Glutamatergic neuron (in vitro differentiated cells): ENCODE measurements at regions not wholly inside any gene's neighbourhood (a gene's known extent, or its start where the extent isn't known, plus 50 kb on each side); places are given as distances from the start of the nearest gene placed in this dataset.

Experiments
- DNase-seq: peaks from one replicate; pipeline ENCODE4 v3.0.0; 2022
- H3K27ac Mint-ChIP-seq: one replicate; pipeline ENCODE4 v1.8.0; 2020; ENCODE audit warnings: mild to moderate bottlenecking, mixed read lengths, inconsistent platforms; ENCODE audit not compliant: unreplicated experiment
- H3K27me3 Mint-ChIP-seq: one replicate; pipeline ENCODE4 v1.8.0; 2020; ENCODE audit warnings: mild to moderate bottlenecking, moderate library complexity, mixed read lengths, inconsistent platforms; ENCODE audit not compliant: unreplicated experiment
- H3K36me3 Mint-ChIP-seq: one replicate; pipeline ENCODE4 v1.8.0; 2020; ENCODE audit warnings: mild to moderate bottlenecking, mixed read lengths, inconsistent platforms; ENCODE audit not compliant: unreplicated experiment
- H3K4me1 Mint-ChIP-seq: one replicate; pipeline ENCODE4 v1.8.0; 2020; ENCODE audit warnings: mild to moderate bottlenecking, low read depth, mixed read lengths, inconsistent platforms; ENCODE audit not compliant: unreplicated experiment
- H3K4me3 Mint-ChIP-seq: one replicate; pipeline ENCODE4 v1.8.0; 2020; ENCODE audit warnings: mild to moderate bottlenecking, mixed read lengths, inconsistent platforms; ENCODE audit not compliant: unreplicated experiment
- H3K9me3 Mint-ChIP-seq: one replicate; pipeline ENCODE4 v1.8.0; 2020; ENCODE audit warnings: mild to moderate bottlenecking, moderate library complexity, mixed read lengths, inconsistent platforms; ENCODE audit not compliant: unreplicated experiment
- CTCF ChIP-seq: fragments of 200-600 bp; sonication (generic); IDR thresholded peaks from one replicate; pipeline ENCODE4 v1.5.0; 2021; ENCODE audit not compliant: partially characterized antibody, unreplicated experiment

GRCh38 chr1:34450325-34450724, 273.6 kb downstream of the C1orf94 start:
- Mint-ChIP-seq H3K4me1 (no peaks in the 10 kb centered on the region), H3K27ac (no peak overlapping the region), H3K4me3 (no peak overlapping the region), H3K36me3 (peaks cover 8% of the 10 kb centered on the region), H3K27me3 (peaks cover 6% of the 10 kb centered on the region), H3K9me3 (peaks cover 4% of the 10 kb centered on the region)
- no peak for DNase-seq
- no peak for TF ChIP-seq CTCF

- Mint-ChIP-seq H3K4me1 (no peaks in the 10 kb centered on the region), H3K9me3 (no peaks in the 10 kb centered on the region), H3K36me3 (peaks cover 4% of the 10 kb centered on the region), H3K27me3 (no peaks in the 10 kb centered on the region), H3K27ac (no peak overlapping the region), H3K4me3 (no peak overlapping the region)
- no peak for DNase-seq
- no peak for TF ChIP-seq CTCF
Observed at GRCh38 chr1:34452451-34452850, 275.7 kb downstream of the C1orf94 start.

GRCh38 chr1:34455121-34455520, 278.4 kb downstream of the C1orf94 start:
- no peak for TF ChIP-seq CTCF
- DNase-seq = no peak
- H3K4me1 Mint-ChIP-seq = no peaks in the 10 kb centered on the region
- H3K27me3 Mint-ChIP-seq = no peaks in the 10 kb centered on the region
- H3K9me3 Mint-ChIP-seq = no peaks in the 10 kb centered on the region
- no peak overlapping the region for H3K4me3 Mint-ChIP-seq
- H3K27ac Mint-ChIP-seq = no peak overlapping the region
- H3K36me3 Mint-ChIP-seq = peaks cover 4% of the 10 kb centered on the region

GRCh38 chr1:34460193-34460592, 283.5 kb downstream of the C1orf94 start:
- Mint-ChIP-seq H3K4me3 (no peak overlapping the region), H3K36me3 (peaks cover 16% of the 10 kb centered on the region), H3K4me1 (peaks cover 11% of the 10 kb centered on the region), H3K27ac (no peak overlapping the region), H3K9me3 (peaks cover 2% of the 10 kb centered on the region), H3K27me3 (no peaks in the 10 kb centered on the region)
- no peak for DNase-seq
- peak; percentile 56 for TF ChIP-seq CTCF

- H3K4me1 Mint-ChIP-seq = no peaks in the 10 kb centered on the region
- H3K4me3 Mint-ChIP-seq = no peak overlapping the region
- H3K36me3 Mint-ChIP-seq = peaks cover 13% of the 10 kb centered on the region
- peaks cover 2% of the 10 kb centered on the region for H3K9me3 Mint-ChIP-seq
- H3K27me3 Mint-ChIP-seq = no peaks in the 10 kb centered on the region
- H3K27ac Mint-ChIP-seq = no peak overlapping the region
- DNase-seq = no peak
- TF ChIP-seq CTCF = no peak
Observed at GRCh38 chr1:34470401-34470800, 284.4 kb upstream of the GJB5 start.
